Endodermal cell (in vitro differentiated cells): ENCODE measurements at regions not wholly inside any gene's neighbourhood (a gene's known extent, or its start where the extent isn't known, plus 50 kb on each side); places are given as distances from the start of the nearest gene placed in this dataset.

Experiments
- DNase-seq: peaks from one replicate; pipeline ENCODE4 v3.0.0-alpha.2; 2017
- H3K27ac ChIP-seq: 2 replicates; pipeline ENCODE4 v1.5.1; 2013; ENCODE audit warnings: mild to moderate bottlenecking, low read depth, low read length, moderate library complexity
- H3K27me3 ChIP-seq: 2 replicates; pipeline ENCODE4 v1.6.1; 2013; ENCODE audit warnings: mild to moderate bottlenecking, low read length, moderate library complexity; ENCODE audit not compliant: insufficient read depth, control insufficient read depth, poor library complexity, severe bottlenecking
- H3K36me3 ChIP-seq: 2 replicates; pipeline ENCODE4 v1.7.0; 2013; ENCODE audit warnings: mild to moderate bottlenecking, low read length, moderate library complexity; ENCODE audit not compliant: control insufficient read depth, insufficient read depth
- H3K4me1 ChIP-seq: one replicate; pipeline ENCODE4 v1.7.0; 2013; ENCODE audit warnings: low read length; ENCODE audit not compliant: control insufficient read depth, insufficient read depth
- H3K4me3 ChIP-seq: 2 replicates; pipeline ENCODE4 v1.5.1; 2013; ENCODE audit warnings: mild to moderate bottlenecking, low read length, moderate library complexity
- H3K9ac ChIP-seq: 2 replicates; pipeline ENCODE4 v1.6.1; 2013; ENCODE audit warnings: mild to moderate bottlenecking, low read length, moderate library complexity; ENCODE audit not compliant: poor library complexity, severe bottlenecking; ENCODE audit errors: extremely low read depth
- H3K9me3 ChIP-seq: 2 replicates; pipeline ENCODE4 v1.6.1; 2013; ENCODE audit warnings: mild to moderate bottlenecking, low read length, moderate library complexity; ENCODE audit not compliant: control insufficient read depth
- H3K27ac Mint-ChIP-seq: 2 replicates; pipeline ENCODE4 v1.8.0; 2020; ENCODE audit warnings: mixed read lengths
- H3K27me3 Mint-ChIP-seq: 2 replicates; pipeline ENCODE4 v1.8.0; 2021; ENCODE audit warnings: mild to moderate bottlenecking, mixed read lengths; ENCODE audit not compliant: insufficient read depth
- H3K36me3 Mint-ChIP-seq: 2 replicates; pipeline ENCODE4 v1.8.0; 2020; ENCODE audit warnings: low read depth, mixed read lengths
- H3K4me1 Mint-ChIP-seq: 2 replicates; pipeline ENCODE4 v1.8.0; 2020; ENCODE audit warnings: mixed read lengths
- H3K4me3 Mint-ChIP-seq: 2 replicates; pipeline ENCODE4 v1.8.0; 2020; ENCODE audit warnings: mild to moderate bottlenecking, moderate library complexity, mixed read lengths
- H3K9me3 Mint-ChIP-seq: 2 replicates; pipeline ENCODE4 v1.8.0; 2020; ENCODE audit warnings: mild to moderate bottlenecking, mixed read lengths
- CTCF ChIP-seq: fragments of 200-600 bp; sonication (generic); conservative IDR thresholded peaks from 2 replicates; pipeline ENCODE4 v1.5.0; 2021; ENCODE audit warnings: antibody characterized with exemption, mild to moderate bottlenecking
- WGBS, 2 experiments: methylation state at CpG; one replicate each; pipeline versions ENCODE4 v1.1.5 to v1.1.7; 2013; ENCODE audit warnings: missing lambda C conversion rate in 2 of 2, mixed read lengths in 1 of 2; ENCODE audit not compliant: insufficient coverage in 1 of 2, insufficient read length in 1 of 2; 5-methylcytosine and 5-hydroxymethylcytosine counted together

- Mint-ChIP-seq H3K27me3 (peaks cover 36% of the 10 kb centered on the region), H3K4me1 (no peaks in the 10 kb centered on the region), H3K36me3 (no peaks in the 10 kb centered on the region), H3K9me3 (peaks cover 6% of the 10 kb centered on the region), H3K27ac (no peak overlapping the region), H3K4me3 (no peak overlapping the region)
- H3K36me3 ChIP-seq: no peaks in the 10 kb centered on the region
- H3K4me3 ChIP-seq: no peak overlapping the region
- H3K4me1 ChIP-seq: no peaks in the 10 kb centered on the region
- no peaks in the 10 kb centered on the region for H3K9me3 ChIP-seq
- no peak overlapping the region for H3K9ac ChIP-seq
- 93 to 98% methylated on average over 4 of the region's 4 CpGs for WGBS, 2 experiments
- TF ChIP-seq CTCF: no peak
- peaks cover 19% of the 10 kb centered on the region for H3K27me3 ChIP-seq
- no peak for DNase-seq
- no peak overlapping the region for H3K27ac ChIP-seq
Observed at GRCh38 chr12:127565241-127565640, 701.7 kb upstream of the TMEM132C start.

- Histone ChIP-seq H3K4me1 (no peaks in the 10 kb centered on the region), H3K36me3 (no peaks in the 10 kb centered on the region), H3K27me3 (peaks cover 19% of the 10 kb centered on the region), H3K9me3 (no peaks in the 10 kb centered on the region), H3K4me3 (no peak overlapping the region), H3K27ac (no peak overlapping the region), H3K9ac (no peak overlapping the region)
- H3K27me3 Mint-ChIP-seq: peaks cover 38% of the 10 kb centered on the region
- H3K9me3 Mint-ChIP-seq: peaks cover 6% of the 10 kb centered on the region
- no peak for TF ChIP-seq CTCF
- WGBS, 2 experiments: 84 to 85% methylated on average over 2 of the region's 2 CpGs
- no peak for DNase-seq
- H3K27ac Mint-ChIP-seq: no peak overlapping the region
- peaks cover 13% of the 10 kb centered on the region for H3K4me1 Mint-ChIP-seq
- no peaks in the 10 kb centered on the region for H3K36me3 Mint-ChIP-seq
- no peak overlapping the region for H3K4me3 Mint-ChIP-seq
Observed at GRCh38 chr12:127567531-127567930, 699.4 kb upstream of the TMEM132C start.

- Mint-ChIP-seq H3K27ac (no peak overlapping the region), H3K27me3 (peaks cover 32% of the 10 kb centered on the region), H3K9me3 (peaks cover 6% of the 10 kb centered on the region), H3K4me3 (no peak overlapping the region), H3K36me3 (no peaks in the 10 kb centered on the region), H3K4me1 (peaks cover 28% of the 10 kb centered on the region)
- H3K27me3 ChIP-seq: peaks cover 19% of the 10 kb centered on the region
- H3K4me3 ChIP-seq: no peak overlapping the region
- H3K4me1 ChIP-seq: no peaks in the 10 kb centered on the region
- H3K27ac ChIP-seq: no peak overlapping the region
- no peak for DNase-seq
- H3K9me3 ChIP-seq: no peaks in the 10 kb centered on the region
- TF ChIP-seq CTCF: no peak
- no peaks in the 10 kb centered on the region for H3K36me3 ChIP-seq
- H3K9ac ChIP-seq: no peak overlapping the region
Observed at GRCh38 chr12:127570387-127570786, 696.6 kb upstream of the TMEM132C start.
